Tibial nerve (tissue), 4 donors: ENCODE measurements at regions not wholly inside any gene's neighbourhood (a gene's known extent, or its start where the extent isn't known, plus 50 kb on each side); places are given as distances from the start of the nearest gene placed in this dataset.

ENCODE experiments used
- CTCF ChIP-seq, 5 experiments: fragments of 200-600 bp in 3 of 5; fragments of 450-650 bp in 2 of 5; sonication (generic) in 3 of 5; IDR thresholded peaks; one replicate each; pipeline ENCODE4 v1.5.1; 2016 to 2019; ENCODE audit warnings: antibody characterized with exemption in 5 of 5, mild to moderate bottlenecking in 3 of 5, moderate library complexity in 2 of 5
- EP300 ChIP-seq, 2 donors: sonication (generic); formaldehyde crosslinking; IDR thresholded peaks; one replicate each; pipeline ENCODE4 v1.6.1; 2017; ENCODE audit warnings: antibody characterized with exemption in 2 of 2, mild to moderate bottlenecking in 1 of 2
- POLR2A ChIP-seq, 2 donors: fragments of 450-650 bp; IDR thresholded peaks; one replicate each; pipeline ENCODE4 v1.6.1; 2017; ENCODE audit warnings: antibody characterized with exemption in 2 of 2, mild to moderate bottlenecking in 2 of 2, moderate library complexity in 2 of 2

GRCh38 chr6:134675110-134676054 lies 274.5 kb downstream of the ALDH8A1 start:
- TF ChIP-seq CTCF (IDR thresholded peaks at IDR 0.05) (no peak), POLR2A (IDR thresholded peaks at IDR 0.05) (no peak), EP300 (IDR thresholded peaks at IDR 0.05) (no peak)
